H1 (cell line): ENCODE measurements at regions not wholly inside any gene's neighbourhood (a gene's known extent, or its start where the extent isn't known, plus 50 kb on each side); places are given as distances from the start of the nearest gene placed in this dataset.

Experiments used
- CTCF ChIA-PET: fragments of 300-600 bp; sonication (Branson Sonifier 250); formaldehyde crosslinking; loops from one replicate; lab custom pipeline; 2021; ENCODE audit not compliant: partially characterized antibody; lab: Charles Lee
- POLR2A ChIA-PET: fragments of 300-600 bp; sonication (Branson Sonifier 250); formaldehyde crosslinking; loops from one replicate; lab custom pipeline; 2021; ENCODE audit warnings: inconsistent platforms; ENCODE audit not compliant: partially characterized antibody; lab: Charles Lee
- DNase-seq, 2 experiments: peaks; one replicate each; pipeline versions ENCODE4 v3.0.0 to v3.0.0-alpha.2; 2010 to 2022; ENCODE audit warnings: low spot score in 2 of 2, low read depth in 1 of 2, mixed read lengths in 1 of 2
- FAIRE-seq: peaks from 2 replicates; lab custom pipeline; 2011; peaks lifted over from hg19 to GRCh38; lab: Jason Lieb, UNC
- H2AFZ ChIP-seq: 2 replicates; pipeline ENCODE4 v1.8.1; 2012; ENCODE audit warnings: low read length, inconsistent platforms
- H2AK5ac ChIP-seq: 2 replicates; pipeline ENCODE4 v1.6.1; 2013; ENCODE audit warnings: low read depth, low read length
- H2BK120ac ChIP-seq: replicated peaks from 2 replicates; pipeline ENCODE3; 2013; ENCODE audit warnings: low read depth, low read length, inconsistent platforms
- H2BK12ac ChIP-seq: 2 replicates; pipeline ENCODE4 v1.6.1; 2013; ENCODE audit warnings: low read depth, low read length
- H2BK15ac ChIP-seq: 2 replicates; pipeline ENCODE4 v1.6.1; 2013; ENCODE audit warnings: low read length
- H2BK20ac ChIP-seq: 2 replicates; pipeline ENCODE4 v1.6.1; 2013; ENCODE audit warnings: low read length
- H2BK5ac ChIP-seq: 2 replicates; pipeline ENCODE4 v1.6.1; 2013; ENCODE audit warnings: low read depth, low read length
- H3K14ac ChIP-seq: 2 replicates; pipeline ENCODE4 v1.6.1; 2013; ENCODE audit warnings: inconsistent platforms; ENCODE audit not compliant: insufficient read length
- H3K18ac ChIP-seq: 2 replicates; pipeline ENCODE4 v1.6.1; 2013; ENCODE audit warnings: low read length; ENCODE audit errors: extremely low read depth
- H3K23ac ChIP-seq: 2 replicates; pipeline ENCODE4 v1.6.1; 2013; ENCODE audit warnings: inconsistent platforms; ENCODE audit not compliant: insufficient read length
- H3K23me2 ChIP-seq: 2 replicates; pipeline ENCODE4 v1.6.1; 2013; ENCODE audit warnings: low read depth, low read length
- H3K27ac ChIP-seq: 2 replicates; pipeline ENCODE4 v1.6.1; 2011; ENCODE audit warnings: low read depth, low read length, inconsistent platforms
- H3K27me3 ChIP-seq, 4 experiments: replicated peaks in 1 of 4; 1 replicate in 1 of 4; 2 replicates in 3 of 4; pipeline versions ENCODE4 v1.6.1 to v1.8.1; 2011 to 2013; ENCODE audit warnings: low read length in 3 of 4, mild to moderate bottlenecking in 3 of 4, inconsistent platforms in 2 of 4, mixed read lengths in 2 of 4, moderate library complexity in 1 of 4; ENCODE audit not compliant: control insufficient read depth in 3 of 4, insufficient read depth in 3 of 4; ENCODE audit errors: extremely low read depth in 1 of 4
- H3K36me3 ChIP-seq, 4 experiments: 2 replicates each; pipeline versions ENCODE4 v1.6.1 to v1.8.1; 2011 to 2013; ENCODE audit warnings: mild to moderate bottlenecking in 4 of 4, low read length in 3 of 4, moderate library complexity in 2 of 4, control low read depth in 1 of 4, inconsistent platforms in 1 of 4; ENCODE audit not compliant: insufficient read depth in 4 of 4, control insufficient read depth in 2 of 4
- H3K4ac ChIP-seq: replicated peaks from 2 replicates; pipeline ENCODE3; 2013; ENCODE audit warnings: low read length, low read depth, mixed read lengths, inconsistent platforms; ENCODE audit not compliant: insufficient read length
- H3K4me1 ChIP-seq, 4 experiments: replicated peaks in 1 of 4; 1 replicate in 1 of 4; 2 replicates in 3 of 4; pipeline versions ENCODE4 v1.6.1 to v1.8.1; 2011 to 2013; ENCODE audit warnings: low read length in 3 of 4, inconsistent platforms in 2 of 4, mixed read lengths in 1 of 4; ENCODE audit not compliant: insufficient read depth in 4 of 4, control insufficient read depth in 3 of 4
- H3K4me2 ChIP-seq, 2 experiments: 2 replicates each; pipeline versions ENCODE4 v1.6.1 to v1.8.1; 2011 to 2013; ENCODE audit warnings: low read depth in 2 of 2, low read length in 2 of 2, control low read depth in 1 of 2, inconsistent platforms in 1 of 2, mild to moderate bottlenecking in 1 of 2; ENCODE audit not compliant: insufficient read depth in 1 of 2
- H3K4me3 ChIP-seq, 4 experiments: fragments of 200-600, 300-600 bp in 1 of 4; sonication (generic), shearing (Covaris generic), sonication (Bioruptor Twin) in 1 of 4; 2 replicates each; pipeline versions ENCODE4 v1.5.1 to v1.8.1; 2011 to 2016; ENCODE audit warnings: low read length in 4 of 4, low read depth in 3 of 4, control low read depth in 2 of 4, inconsistent platforms in 2 of 4, mild to moderate bottlenecking in 2 of 4, mixed read lengths in 1 of 4, moderate library complexity in 1 of 4; ENCODE audit not compliant: insufficient read depth in 2 of 4; ENCODE audit errors: extremely low read depth in 1 of 4
- H3K56ac ChIP-seq: replicated peaks from 2 replicates; pipeline ENCODE3; 2013; ENCODE audit warnings: low read depth, mild to moderate bottlenecking, mixed read lengths, low read length, inconsistent platforms; ENCODE audit not compliant: insufficient read length
- H3K79me1 ChIP-seq: 2 replicates; pipeline ENCODE4 v1.6.1; 2013; ENCODE audit warnings: low read depth, low read length, control low read depth
- H3K79me2 ChIP-seq, 2 experiments: 2 replicates each; pipeline versions ENCODE4 v1.6.1 to v1.8.1; 2012 to 2013; ENCODE audit warnings: low read length in 2 of 2, mild to moderate bottlenecking in 2 of 2, inconsistent platforms in 1 of 2; ENCODE audit not compliant: insufficient read depth in 2 of 2, control insufficient read depth in 1 of 2
- H3K9ac ChIP-seq, 4 experiments: replicated peaks in 1 of 4; 1 replicate in 1 of 4; 2 replicates in 3 of 4; pipeline versions ENCODE4 v1.6.1 to v1.8.1; 2011 to 2013; ENCODE audit warnings: low read depth in 3 of 4, low read length in 3 of 4, control low read depth in 2 of 4, mild to moderate bottlenecking in 2 of 4, moderate library complexity in 2 of 4, inconsistent platforms in 1 of 4; ENCODE audit errors: extremely low read depth in 1 of 4
- H3K9me3 ChIP-seq, 2 experiments: 2 replicates each; pipeline versions ENCODE4 v1.6.1 to v1.8.1; 2012 to 2013; ENCODE audit warnings: mild to moderate bottlenecking in 2 of 2, moderate library complexity in 2 of 2, control low read depth in 1 of 2, inconsistent platforms in 1 of 2, low read depth in 1 of 2, low read length in 1 of 2, mixed read lengths in 1 of 2; ENCODE audit not compliant: insufficient read depth in 2 of 2
- H4K20me1 ChIP-seq, 2 experiments: replicated peaks in 1 of 2; 2 replicates each; pipeline versions ENCODE3 to v1.8.1; 2011 to 2013; ENCODE audit warnings: inconsistent platforms in 2 of 2, low read length in 2 of 2, mild to moderate bottlenecking in 1 of 2; ENCODE audit not compliant: insufficient read depth in 2 of 2, control insufficient read depth in 1 of 2
- H4K5ac ChIP-seq: 2 replicates; pipeline ENCODE4 v1.6.1; 2013; ENCODE audit warnings: low read length, low read depth, mixed read lengths, inconsistent platforms; ENCODE audit not compliant: insufficient read length
- H4K8ac ChIP-seq: 2 replicates; pipeline ENCODE4 v1.8.0; 2013; ENCODE audit warnings: mild to moderate bottlenecking, moderate library complexity, low read length, inconsistent platforms; ENCODE audit not compliant: insufficient read depth; ENCODE audit errors: extremely low read depth
- H4K91ac ChIP-seq: replicated peaks from 2 replicates; pipeline ENCODE3; 2013; ENCODE audit warnings: low read length, mixed read lengths, inconsistent platforms; ENCODE audit not compliant: insufficient read length
- CBX8 ChIP-seq: fragments of 300-800, 300-1000 bp; sonication (generic); IDR thresholded peaks from 2 replicates; pipeline ENCODE4 v1.7.1; 2016; ENCODE audit warnings: low read depth, low read length, borderline replicate concordance
- CHD2 ChIP-seq: IDR thresholded peaks from 2 replicates; pipeline ENCODE4 v1.6.1; 2012; ENCODE audit warnings: low read length, improper control_type of control experiment
- EP300 ChIP-seq, 2 experiments: IDR thresholded peaks; 1 replicate in 1 of 2; 2 replicates in 1 of 2; pipeline ENCODE4 v1.6.1; 2011 to 2012; ENCODE audit warnings: low read depth in 2 of 2, low read length in 2 of 2, mild to moderate bottlenecking in 2 of 2, borderline replicate concordance in 1 of 2, inconsistent platforms in 1 of 2, moderate library complexity in 1 of 2
- FOSL1 ChIP-seq: IDR thresholded peaks from 2 replicates; pipeline ENCODE4 v1.6.1; 2011; ENCODE audit warnings: mild to moderate bottlenecking, low read depth, low read length, moderate library complexity; ENCODE audit not compliant: insufficient read depth
- HDAC6 ChIP-seq: IDR thresholded peaks from one replicate; pipeline ENCODE4 v1.7.1; 2012; ENCODE audit warnings: low read depth, mild to moderate bottlenecking, inconsistent platforms, low read length, moderate library complexity
- KDM1A ChIP-seq: fragments of 200-600, 300-600 bp; sonication (generic); IDR thresholded peaks from 2 replicates; pipeline ENCODE4 v1.7.1; 2016; ENCODE audit warnings: mild to moderate bottlenecking, low read length, borderline replicate concordance
- MAFK ChIP-seq: IDR thresholded peaks from 2 replicates; pipeline ENCODE4 v1.6.1; 2012; ENCODE audit warnings: low read depth, mild to moderate bottlenecking, improper control_type of control experiment, low read length
- POLR2A ChIP-seq, 2 experiments: IDR thresholded peaks; 1 replicate in 1 of 2; 2 replicates in 1 of 2; pipeline ENCODE4 v1.6.1; 2011; ENCODE audit warnings: low read depth in 2 of 2, low read length in 2 of 2, mild to moderate bottlenecking in 2 of 2; ENCODE audit errors: control extremely low read depth in 1 of 2
- POLR2AphosphoS5 ChIP-seq: IDR thresholded peaks from 2 replicates; pipeline ENCODE4 v1.6.1; 2011; ENCODE audit warnings: low read depth, low read length
- POU5F1 ChIP-seq: IDR thresholded peaks from 2 replicates; pipeline ENCODE4 v1.6.1; 2011; ENCODE audit warnings: low read depth, mild to moderate bottlenecking, low read length, moderate library complexity
- RBBP5 ChIP-seq: IDR thresholded peaks from 2 replicates; pipeline ENCODE4 v1.7.1; 2012; ENCODE audit warnings: low read depth, mild to moderate bottlenecking, inconsistent platforms, low read length, moderate library complexity, borderline replicate concordance
- SAP30 ChIP-seq: fragments of 300-600 bp; sonication (generic); IDR thresholded peaks from 2 replicates; pipeline ENCODE4 v1.7.1; 2012; ENCODE audit warnings: low read length, moderate library complexity, mild to moderate bottlenecking, inconsistent platforms; ENCODE audit not compliant: insufficient read depth, insufficient replicate concordance
- TAF1 ChIP-seq: IDR thresholded peaks from 2 replicates; pipeline ENCODE4 v1.6.1; 2011; ENCODE audit warnings: mild to moderate bottlenecking, low read depth, low read length
- TEAD4 ChIP-seq: IDR thresholded peaks from 2 replicates; pipeline ENCODE4 v1.6.1; 2012; ENCODE audit warnings: low read depth, low read length, inconsistent platforms, mixed read lengths
- ZNF274 ChIP-seq: IDR thresholded peaks from 2 replicates; pipeline ENCODE4 v1.7.0; 2012; ENCODE audit warnings: low read length, borderline replicate concordance; ENCODE audit errors: extremely low read depth
- WGBS, 2 experiments: shearing (Covaris generic) in 1 of 2; methylation state at CpG; one replicate each; pipeline versions ENCODE4 v1.1.6 to v1.1.7; 2013 to 2015; ENCODE audit warnings: low lambda C conversion rate in 2 of 2, mixed read lengths in 2 of 2, inconsistent platforms in 1 of 2, low coverage in 1 of 2, missing lambda C conversion rate in 1 of 2; ENCODE audit not compliant: insufficient replicate concordance in 2 of 2, insufficient coverage in 1 of 2, insufficient read length in 1 of 2; ENCODE audit errors: extremely low coverage in 1 of 2, missing lambda C conversion rate in 1 of 2; 5-methylcytosine and 5-hydroxymethylcytosine counted together

GRCh38 chrX:39818750-39819149 lies 279.0 kb downstream of the BCOR start:
- H3K79me2 ChIP-seq, result no peaks in the 10 kb centered on the region; a peak in 1 of 4 replicates
- H2BK15ac ChIP-seq, result no peak overlapping the region
- ChIA-PET POLR2A (interaction anchor here (3.3 kb wide), 1 partner anchor 21 kb away, joined by 15 read pairs; no protein-coding TSS in a partner anchor), CTCF (interaction anchor here (0.8 to 1.5 kb wide), 5 partner anchors 9 to 87 kb away, joined by 3 to 4 read pairs (median 4); no protein-coding TSS in a partner anchor)
- H4K5ac ChIP-seq, result peak overlapping the region; percentile 36
- peak overlapping the region; percentile 66; the same call in 1 of the 2 replicates for H2BK5ac ChIP-seq
- no peaks in the 10 kb centered on the region for H3K79me1 ChIP-seq
- H3K23me2 ChIP-seq, result peaks cover 5% of the 10 kb centered on the region; the same call in 1 of the 2 replicates
- peak overlapping the region; percentile 55; the same call in 1 of the 2 replicates for H2BK20ac ChIP-seq
- DNase-seq (no peak), FAIRE-seq (no peak)
- H4K91ac ChIP-seq, result peak overlapping the region; percentile 55
- no peak overlapping the region for H3K23ac ChIP-seq
- H3K14ac ChIP-seq, result no peak overlapping the region
- no peak overlapping the region for H3K27ac ChIP-seq
- no peak overlapping the region for H3K56ac ChIP-seq
- H3K36me3 ChIP-seq, result no peaks in the 10 kb centered on the region
- H2AFZ ChIP-seq, result no peak overlapping the region
- H3K4me3 ChIP-seq, result no peak overlapping the region
- H2AK5ac ChIP-seq, result peak overlapping the region; percentile 53; the same call in 1 of the 2 replicates
- no peak overlapping the region for H3K9ac ChIP-seq
- peak overlapping the region; percentile 93 for H3K18ac ChIP-seq
- no CpG with 5 or more reads among the region's 7 CpGs for WGBS, 2 experiments
- H2BK12ac ChIP-seq, result peak overlapping the region; percentile 94; the same call in 1 of the 2 replicates
- no peaks in the 10 kb centered on the region for H3K9me3 ChIP-seq
- no peak overlapping the region; the same call in 1 of the 2 replicates for H4K8ac ChIP-seq
- H3K4me2 ChIP-seq, result peak overlapping the region; percentile 7 to 93; a peak in 2 of 4 replicates
- peaks cover 10 to 40% (median 27%) of the 10 kb centered on the region in 4 experiments for H3K4me1 ChIP-seq
- H3K27me3 ChIP-seq, result peaks cover 0 to 4% (median 0%) of the 10 kb centered on the region in 4 experiments; a peak in 1 of 7 replicates
- no peak overlapping the region for H2BK120ac ChIP-seq
- H4K20me1 ChIP-seq, result no peaks in the 10 kb centered on the region
- no peak overlapping the region for H3K4ac ChIP-seq
- TF ChIP-seq CBX8, result no peak
- TF ChIP-seq KDM1A, result no peak
- TF ChIP-seq POU5F1, result no peak
- TF ChIP-seq ZNF274, result no peak
- no peak for TF ChIP-seq CHD2
- TF ChIP-seq EP300 (IDR thresholded peaks at IDR 0.05; ENCODE audit: borderline replicate concordance in 1 of 2, low read depth in 2 of 2, low read length in 2 of 2), result no peak
- no peak for TF ChIP-seq TAF1
- no peak for TF ChIP-seq MAFK
- TF ChIP-seq FOSL1, result no peak
- no peak for TF ChIP-seq POLR2A (IDR thresholded peaks at IDR 0.05; ENCODE audit: control extremely low read depth in 1 of 2, low read depth in 2 of 2, low read length in 2 of 2)
- TF ChIP-seq SAP30, result no peak
- no peak for TF ChIP-seq RBBP5
- TF ChIP-seq TEAD4, result no peak
- TF ChIP-seq POLR2AphosphoS5, result no peak
- no peak for TF ChIP-seq HDAC6
